PC-9 (cell line): ENCODE measurements at regions not wholly inside any gene's neighbourhood (a gene's known extent, or its start where the extent isn't known, plus 50 kb on each side); places are given as distances from the start of the nearest gene placed in this dataset.

ENCODE experiments used
- BruUV-seq: library from RNA; stranded (reverse); fragments of 400-500 nt; replicated peaks from 2 replicates; lab custom pipeline; 2021; lab: Mats Ljungman, UMichigan
- CTCF ChIA-PET: fragments of 300-600 bp; sonication (Branson Sonifier 250); formaldehyde crosslinking; loops from one replicate; lab custom pipeline; 2022; ENCODE audit warnings: antibody characterized with exemption; lab: Charles Lee
- POLR2A ChIA-PET: fragments of 300-600 bp; sonication (Branson Sonifier 250); formaldehyde crosslinking; loops from one replicate; lab custom pipeline; 2022; ENCODE audit warnings: antibody characterized with exemption; ENCODE audit not compliant: unreplicated experiment; lab: Charles Lee
- DNase-seq, 2 experiments: peaks; one replicate each; pipeline versions ENCODE4 v3.0.0 to v3.0.0-alpha.2; 2015 to 2022; ENCODE audit warnings: mixed read lengths in 1 of 2
- H2AFZ ChIP-seq: fragments of 200-600 bp; sonication (generic); 2 replicates; pipeline ENCODE4 v1.8.1; 2017; ENCODE audit warnings: antibody characterized with exemption
- H3F3A ChIP-seq: fragments of 200-600 bp; sonication (generic); 2 replicates; pipeline ENCODE4 v1.8.1; 2017; ENCODE audit warnings: antibody characterized with exemption, mild to moderate bottlenecking, low read depth; ENCODE audit not compliant: insufficient read depth
- H3K27ac ChIP-seq: fragments of 200-600 bp; sonication (generic); 2 replicates; pipeline ENCODE4 v1.6.1; 2016; ENCODE audit warnings: mixed run types
- H3K27me3 ChIP-seq: fragments of 200-600 bp; sonication (generic); 2 replicates; pipeline ENCODE4 v1.6.1; 2016; ENCODE audit warnings: low read depth, mixed run types; ENCODE audit not compliant: insufficient read depth
- H3K36me3 ChIP-seq: fragments of 200-600 bp; sonication (generic); 2 replicates; pipeline ENCODE4 v1.6.1; 2016; ENCODE audit warnings: low read depth, mixed run types
- H3K4me1 ChIP-seq: fragments of 200-600 bp; sonication (generic); replicated peaks from 2 replicates; pipeline ENCODE4 v1.6.1; 2016; ENCODE audit warnings: mixed run types; ENCODE audit not compliant: insufficient read depth
- H3K4me2 ChIP-seq: fragments of 200-600 bp; sonication (generic); 2 replicates; pipeline ENCODE4 v1.6.1; 2017; ENCODE audit warnings: mixed run types
- H3K4me3 ChIP-seq: fragments of 200-600 bp; sonication (generic); 2 replicates; pipeline ENCODE4 v1.6.1; 2016; ENCODE audit warnings: mixed run types
- H3K79me2 ChIP-seq: fragments of 200-600 bp; sonication (generic); 2 replicates; pipeline ENCODE4 v1.6.1; 2017; ENCODE audit warnings: low read depth, mixed run types
- H3K9me2 ChIP-seq: fragments of 200-600 bp; sonication (generic); 2 replicates; pipeline ENCODE4 v1.8.1; 2017; ENCODE audit warnings: mild to moderate bottlenecking; ENCODE audit not compliant: insufficient read depth
- H3K9me3 ChIP-seq: fragments of 200-600 bp; sonication (generic); 2 replicates; pipeline ENCODE4 v1.8.1; 2016; ENCODE audit warnings: low read depth; ENCODE audit not compliant: insufficient read depth
- H4K20me1 ChIP-seq: fragments of 200-600 bp; sonication (generic); 2 replicates; pipeline ENCODE4 v1.8.1; 2017; ENCODE audit not compliant: insufficient read depth
- CTCF ChIP-seq: fragments of 200-600 bp; sonication (generic); conservative IDR thresholded peaks from 2 replicates; pipeline ENCODE4 v1.6.1; 2017; ENCODE audit warnings: mixed run types, antibody characterized with exemption, mild to moderate bottlenecking, moderate library complexity
- EZH2 ChIP-seq: fragments of 200-600 bp; sonication (generic); IDR thresholded peaks from 2 replicates; pipeline ENCODE4 v1.8.0; 2017; ENCODE audit warnings: antibody characterized with exemption, low read depth
- intact Hi-C: fragments of 100-400 bp; cut with micrococcal nuclease; formaldehyde crosslinking; loops from one replicate; pipeline ENCODE4 v1.10.0; 2022; ENCODE audit not compliant: unreplicated experiment

DNA sequence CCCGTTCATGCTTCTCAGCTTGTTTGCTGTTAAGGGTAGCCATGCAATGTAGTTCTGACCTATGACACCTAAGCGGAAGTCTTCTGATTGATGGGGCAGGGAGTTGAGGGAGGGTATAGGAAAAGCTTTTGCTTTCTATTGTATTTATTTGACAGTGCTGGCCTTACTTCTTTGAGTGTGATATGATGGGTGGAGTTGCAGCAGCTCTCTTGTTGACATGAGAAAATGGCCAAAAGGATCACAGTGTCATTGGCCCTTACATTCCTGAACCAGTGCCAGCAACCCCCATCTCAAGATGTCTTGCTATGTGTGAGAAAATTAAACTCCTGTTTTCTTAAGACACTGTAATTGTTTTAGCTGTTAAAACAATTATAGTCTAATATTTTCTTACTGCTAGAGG is 117.5 kb downstream of the SAMD5 start:
- Histone ChIP-seq H4K20me1 (no peaks in the 10 kb centered on the region), H3K36me3 (no peaks in the 10 kb centered on the region), H3K79me2 (no peaks in the 10 kb centered on the region), H3F3A (no peaks in the 10 kb centered on the region), H3K27ac (no peak overlapping the region), H3K4me1 (no peaks in the 10 kb centered on the region), H2AFZ (no peak overlapping the region), H3K4me3 (no peak overlapping the region), H3K27me3 (no peaks in the 10 kb centered on the region), H3K9me2 (no peaks in the 10 kb centered on the region), H3K4me2 (no peak overlapping the region), H3K9me3 (no peaks in the 10 kb centered on the region)
- intact Hi-C loops, result no loop called here
- TF ChIP-seq CTCF (no peak), EZH2 (no peak)
- ChIA-PET CTCF (interaction anchor here (0.9 kb wide), 1 partner anchor 25 kb away, joined by 3 read pairs; no protein-coding TSS in a partner anchor), POLR2A (no interaction called here)
- no TSS peak for BruUV-seq
- DNase-seq, result no peak

DNA sequence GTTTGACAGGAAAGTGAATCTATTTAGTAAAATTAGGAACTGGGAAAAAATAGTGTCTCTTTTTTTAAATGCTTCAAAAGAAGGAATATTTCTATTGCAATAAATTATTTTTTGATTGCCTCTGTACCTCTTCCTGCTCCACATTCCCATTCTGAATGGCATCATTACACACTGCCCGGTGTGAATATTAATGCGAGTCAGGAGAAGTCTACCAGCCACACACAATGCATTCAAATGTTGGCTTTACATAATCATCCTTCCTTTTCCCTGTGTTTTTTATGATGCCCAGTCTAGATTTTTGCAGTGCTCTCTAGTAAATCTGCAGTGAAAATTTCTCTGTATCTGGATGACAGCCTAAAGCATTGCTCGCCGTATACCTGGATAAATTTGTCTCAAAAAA is 118.9 kb downstream of the SAMD5 start:
- no peak overlapping the region for H2AFZ ChIP-seq
- intact Hi-C loops, result no loop called here
- no peaks in the 10 kb centered on the region for H3K79me2 ChIP-seq
- no peaks in the 10 kb centered on the region for H3K9me2 ChIP-seq
- H3K4me1 ChIP-seq, result no peaks in the 10 kb centered on the region
- POLR2A ChIA-PET, result no interaction called here
- no peaks in the 10 kb centered on the region for H3F3A ChIP-seq
- no peaks in the 10 kb centered on the region for H3K36me3 ChIP-seq
- no peak overlapping the region for H3K4me2 ChIP-seq
- CTCF ChIA-PET, result no interaction called here
- no peak for DNase-seq
- H3K27ac ChIP-seq, result no peak overlapping the region
- no peaks in the 10 kb centered on the region for H3K9me3 ChIP-seq
- no peaks in the 10 kb centered on the region for H3K27me3 ChIP-seq
- no TSS peak for BruUV-seq
- no peak for TF ChIP-seq EZH2
- TF ChIP-seq CTCF, result no peak
- H4K20me1 ChIP-seq, result no peaks in the 10 kb centered on the region
- H3K4me3 ChIP-seq, result no peak overlapping the region

- TF ChIP-seq EZH2 (no peak), CTCF (no peak)
- H3K79me2 ChIP-seq, result no peaks in the 10 kb centered on the region
- no peaks in the 10 kb centered on the region for H3K4me1 ChIP-seq
- no peak overlapping the region for H3K4me3 ChIP-seq
- no peak overlapping the region for H3K4me2 ChIP-seq
- H3F3A ChIP-seq, result no peaks in the 10 kb centered on the region
- H2AFZ ChIP-seq, result no peak overlapping the region
- no peaks in the 10 kb centered on the region for H3K36me3 ChIP-seq
- ChIA-PET POLR2A (no interaction called here), CTCF (no interaction called here)
- H4K20me1 ChIP-seq, result no peaks in the 10 kb centered on the region
- H3K9me2 ChIP-seq, result no peaks in the 10 kb centered on the region
- no peaks in the 10 kb centered on the region for H3K9me3 ChIP-seq
- intact Hi-C loops, result no loop called here
- DNase-seq, result no peak
- H3K27me3 ChIP-seq, result no peaks in the 10 kb centered on the region
- BruUV-seq, result no TSS peak
- no peak overlapping the region for H3K27ac ChIP-seq
These were observed 124.7 kb downstream of the SAMD5 start for GRCh38 chr6:147633191-147633590.
